Lung (tissue), 11 donors: ENCODE measurements at regions not wholly inside any gene's neighbourhood (a gene's known extent, or its start where the extent isn't known, plus 50 kb on each side); places are given as distances from the start of the nearest gene placed in this dataset.

ENCODE experiments used
- ATAC-seq: fragments of 200-7000 bp; cut with Tn5 transposase; one replicate; pipeline ENCODE4 v1.9.1; 2020; ENCODE audit warnings: moderate number of reproducible peaks; ENCODE audit not compliant: insufficient read depth, low FRiP score
- DNase-seq, 3 donors: peaks; one replicate each; pipeline ENCODE4 v3.0.0-alpha.2; 2013 to 2017
- H3K27ac ChIP-seq, 2 donors: one replicate each; pipeline ENCODE4 v1.5.1; 2013; ENCODE audit warnings: mild to moderate bottlenecking in 2 of 2, moderate library complexity in 2 of 2, control low read depth in 1 of 2, inconsistent platforms in 1 of 2, low read depth in 1 of 2, low read length in 1 of 2
- H3K27me3 ChIP-seq, 3 donors: one replicate each; pipeline ENCODE4 v1.5.1; 2013; ENCODE audit warnings: low read length in 2 of 3; ENCODE audit not compliant: control insufficient read depth in 3 of 3, insufficient read depth in 3 of 3
- H3K36me3 ChIP-seq, 4 donors: one replicate each; pipeline ENCODE4 v1.5.1; 2013; ENCODE audit warnings: low read length in 4 of 4, mild to moderate bottlenecking in 1 of 4, moderate library complexity in 1 of 4; ENCODE audit not compliant: control insufficient read depth in 4 of 4, insufficient read depth in 4 of 4
- H3K4me1 ChIP-seq, 5 donors: one replicate each; pipeline ENCODE4 v1.5.1; 2013; ENCODE audit warnings: low read length in 5 of 5, mild to moderate bottlenecking in 2 of 5, moderate library complexity in 1 of 5; ENCODE audit not compliant: control insufficient read depth in 5 of 5, insufficient read depth in 5 of 5
- H3K4me3 ChIP-seq: one replicate; pipeline ENCODE4 v1.5.1; 2013; ENCODE audit warnings: mild to moderate bottlenecking, control low read depth, moderate library complexity
- H3K9ac ChIP-seq, 2 donors: one replicate each; pipeline ENCODE4 v1.5.1; 2013; ENCODE audit warnings: low read length in 2 of 2, control low read depth in 1 of 2; ENCODE audit not compliant: insufficient read depth in 1 of 2
- H3K9me3 ChIP-seq, 4 donors: one replicate each; pipeline ENCODE4 v1.5.1; 2013; ENCODE audit warnings: low read length in 3 of 4, mild to moderate bottlenecking in 1 of 4, moderate library complexity in 1 of 4; ENCODE audit not compliant: control insufficient read depth in 4 of 4, insufficient read depth in 3 of 4
- WGBS, 2 donors: extraction: QIAGEN DNeasy Blood & Tissue Kit; methylation state at CpG; one replicate each; pipeline ENCODE4 v1.1.7; 2013; 5-methylcytosine and 5-hydroxymethylcytosine counted together
- TF ChIP-seq, protein P1 (sequence below): IDR thresholded peaks from 2 replicates; pipeline ENCODE4 v1.5.1; 2012; ENCODE audit warnings: mild to moderate bottlenecking; ENCODE audit errors: control extremely low read depth, extremely low read depth
- donor health status: control.
- donor health status: control.
- donor health status: Bipolar disorder and iron deficiency.
- donor health status: healthy.
- donor health status: DM: yes; HTN: yes; CAD: no.

DNA sequence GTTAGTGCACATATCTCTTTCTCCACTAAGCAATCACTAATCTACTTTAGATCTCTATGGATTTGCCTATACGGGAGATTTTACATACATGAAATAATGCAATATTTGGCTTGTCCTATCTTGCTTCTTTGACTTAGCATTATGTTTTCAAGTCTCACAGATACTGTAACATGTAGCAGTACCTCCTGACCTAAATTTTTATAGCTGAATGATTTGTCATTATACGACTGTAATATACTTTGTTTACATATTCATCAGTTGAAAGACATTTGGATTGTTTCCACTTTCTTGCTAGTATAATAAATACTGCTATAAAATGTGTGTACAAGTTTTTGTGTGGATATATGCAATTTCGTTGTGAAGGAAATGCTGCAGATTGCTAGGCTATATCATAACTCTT is 1520.8 kb upstream of the CDH6 start:
- peaks cover 0 to 3% (median 1%) of the 10 kb centered on the region in 4 donors for H3K9me3 ChIP-seq
- no peaks in the 10 kb centered on the region for H3K36me3 ChIP-seq
- H3K4me3 ChIP-seq = no peak overlapping the region
- no peaks in the 10 kb centered on the region for H3K4me1 ChIP-seq
- ATAC-seq (no peak), DNase-seq (no peak)
- H3K9ac ChIP-seq = no peak overlapping the region
- H3K27me3 ChIP-seq = no peaks in the 10 kb centered on the region
- TF ChIP-seq, protein P1, sequence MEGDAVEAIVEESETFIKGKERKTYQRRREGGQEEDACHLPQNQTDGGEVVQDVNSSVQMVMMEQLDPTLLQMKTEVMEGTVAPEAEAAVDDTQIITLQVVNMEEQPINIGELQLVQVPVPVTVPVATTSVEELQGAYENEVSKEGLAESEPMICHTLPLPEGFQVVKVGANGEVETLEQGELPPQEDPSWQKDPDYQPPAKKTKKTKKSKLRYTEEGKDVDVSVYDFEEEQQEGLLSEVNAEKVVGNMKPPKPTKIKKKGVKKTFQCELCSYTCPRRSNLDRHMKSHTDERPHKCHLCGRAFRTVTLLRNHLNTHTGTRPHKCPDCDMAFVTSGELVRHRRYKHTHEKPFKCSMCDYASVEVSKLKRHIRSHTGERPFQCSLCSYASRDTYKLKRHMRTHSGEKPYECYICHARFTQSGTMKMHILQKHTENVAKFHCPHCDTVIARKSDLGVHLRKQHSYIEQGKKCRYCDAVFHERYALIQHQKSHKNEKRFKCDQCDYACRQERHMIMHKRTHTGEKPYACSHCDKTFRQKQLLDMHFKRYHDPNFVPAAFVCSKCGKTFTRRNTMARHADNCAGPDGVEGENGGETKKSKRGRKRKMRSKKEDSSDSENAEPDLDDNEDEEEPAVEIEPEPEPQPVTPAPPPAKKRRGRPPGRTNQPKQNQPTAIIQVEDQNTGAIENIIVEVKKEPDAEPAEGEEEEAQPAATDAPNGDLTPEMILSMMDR = no peak
- 42 to 47% methylated on average over 3 of the region's 3 CpGs for WGBS, 2 donors
- no peak overlapping the region for H3K27ac ChIP-seq

DNA sequence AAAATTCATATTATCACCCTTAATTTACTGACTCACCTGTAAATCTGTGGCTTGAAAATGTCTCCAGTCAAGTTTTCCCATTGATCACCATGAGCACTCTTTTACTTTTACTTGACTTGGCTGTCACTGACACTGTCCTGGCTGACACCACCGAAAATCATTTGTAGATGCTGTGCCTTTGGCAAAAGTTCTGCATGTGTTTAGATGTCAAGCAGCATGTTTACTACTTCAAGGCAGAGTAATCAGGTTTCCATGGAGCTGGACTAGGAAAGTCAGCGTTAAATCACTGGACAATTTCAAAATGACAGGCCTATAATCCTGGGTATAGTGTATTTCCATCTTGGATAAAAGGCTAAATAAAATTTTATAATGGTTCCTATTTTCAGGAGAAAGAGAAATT is 1530.6 kb upstream of the CDH6 start:
- Histone ChIP-seq H3K36me3 (no peaks in the 10 kb centered on the region), H3K4me3 (no peak overlapping the region), H3K27me3 (no peaks in the 10 kb centered on the region), H3K9me3 (peaks cover 0 to 3% (median 3%) of the 10 kb centered on the region in 4 donors), H3K4me1 (no peaks in the 10 kb centered on the region), H3K27ac (no peak overlapping the region), H3K9ac (no peak overlapping the region)
- TF ChIP-seq, protein P1 = no peak
- ATAC-seq = no peak
- WGBS, 2 donors = 80 to 84% methylated on average over 2 of the region's 2 CpGs
- DNase-seq = no peak

DNA sequence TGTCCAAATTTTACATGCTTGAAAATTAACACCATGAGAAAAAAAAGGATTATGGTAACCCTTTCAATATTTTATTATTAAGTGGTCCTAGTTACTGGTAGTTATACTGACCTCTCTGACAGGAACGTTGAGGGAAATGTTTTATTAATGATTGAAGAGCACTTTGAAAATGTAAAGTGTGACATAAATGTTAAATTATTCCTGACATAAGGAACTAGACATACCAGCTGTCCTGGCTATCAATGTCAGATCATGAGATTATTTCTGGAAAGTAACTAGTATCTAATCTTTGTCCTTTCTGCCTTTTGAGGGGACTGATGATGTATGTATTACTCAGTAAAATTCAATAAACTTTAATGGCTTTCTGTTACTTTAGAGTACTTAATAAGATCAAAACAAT is 1538.5 kb upstream of the CDH6 start:
- DNase-seq = no peak
- Histone ChIP-seq H3K4me1 (no peaks in the 10 kb centered on the region), H3K9me3 (peaks cover 0 to 2% (median 0%) of the 10 kb centered on the region in 4 donors), H3K27ac (no peak overlapping the region), H3K27me3 (no peaks in the 10 kb centered on the region), H3K36me3 (no peaks in the 10 kb centered on the region), H3K9ac (no peak overlapping the region), H3K4me3 (no peak overlapping the region)
- no peak for ATAC-seq
- TF ChIP-seq, protein P1 = no peak
- WGBS, 2 donors = 28 to 63% methylated on average over 1 of the region's 1 CpG

DNA sequence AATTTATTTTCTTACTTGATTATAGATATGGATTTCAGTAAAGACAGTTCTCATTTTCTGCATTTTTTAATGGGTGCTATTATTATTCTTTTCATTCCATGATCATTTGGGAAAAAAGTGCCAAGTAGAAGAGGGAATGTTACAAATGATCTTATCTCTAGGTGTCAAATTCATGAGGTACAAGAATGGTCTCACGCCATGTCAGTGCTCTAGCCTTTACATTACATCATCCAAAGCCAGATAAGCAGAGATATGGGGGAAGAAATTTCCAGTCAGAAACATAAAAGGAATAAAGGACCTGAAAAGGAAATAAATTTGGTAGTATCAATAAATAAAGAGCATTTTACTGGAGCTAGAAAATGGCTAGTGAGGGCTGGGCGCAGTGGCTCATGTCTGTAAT is 1544.2 kb upstream of the CDH6 start:
- TF ChIP-seq, protein P1 = no peak
- no peaks in the 10 kb centered on the region for H3K27me3 ChIP-seq
- H3K9me3 ChIP-seq = no peaks in the 10 kb centered on the region
- H3K4me1 ChIP-seq = no peaks in the 10 kb centered on the region
- H3K4me3 ChIP-seq = no peak overlapping the region
- no peaks in the 10 kb centered on the region for H3K36me3 ChIP-seq
- ATAC-seq (no peak), DNase-seq (no peak)
- no peak overlapping the region for H3K9ac ChIP-seq
- H3K27ac ChIP-seq = no peak overlapping the region
- WGBS, 2 donors = 65 to 82% methylated on average over 2 of the region's 2 CpGs
